HFFc6 (cell line): ENCODE measurements at regions not wholly inside any gene's neighbourhood (a gene's known extent, or its start where the extent isn't known, plus 50 kb on each side); places are given as distances from the start of the nearest gene placed in this dataset.

Source experiments
- DNase-seq: peaks from one replicate; pipeline ENCODE4 v3.0.0-alpha.2; 2018
- H3K27ac Mint-ChIP-seq: 2 replicates; pipeline ENCODE4 v1.8.0; 2020; ENCODE audit warnings: mild to moderate bottlenecking, mixed read lengths
- H3K27me3 Mint-ChIP-seq: 2 replicates; pipeline ENCODE4 v1.8.0; 2021; ENCODE audit warnings: mild to moderate bottlenecking, moderate library complexity, mixed read lengths; ENCODE audit not compliant: insufficient read depth
- H3K36me3 Mint-ChIP-seq: 2 replicates; pipeline ENCODE4 v1.8.0; 2021; ENCODE audit warnings: low read depth, mixed read lengths
- H3K4me1 Mint-ChIP-seq: 2 replicates; pipeline ENCODE4 v1.8.0; 2020; ENCODE audit warnings: low read depth, mixed read lengths
- H3K4me3 Mint-ChIP-seq: 2 replicates; pipeline ENCODE4 v1.8.0; 2020; ENCODE audit warnings: mild to moderate bottlenecking, moderate library complexity, mixed read lengths
- H3K9me3 Mint-ChIP-seq: 2 replicates; pipeline ENCODE4 v1.8.0; 2020; ENCODE audit warnings: mild to moderate bottlenecking, mixed read lengths
- CTCF ChIP-seq: fragments of 200-600 bp; sonication (generic); IDR thresholded peaks from 2 replicates; pipeline ENCODE4 v1.5.0; 2021; ENCODE audit warnings: antibody characterized with exemption, mild to moderate bottlenecking

DNA sequence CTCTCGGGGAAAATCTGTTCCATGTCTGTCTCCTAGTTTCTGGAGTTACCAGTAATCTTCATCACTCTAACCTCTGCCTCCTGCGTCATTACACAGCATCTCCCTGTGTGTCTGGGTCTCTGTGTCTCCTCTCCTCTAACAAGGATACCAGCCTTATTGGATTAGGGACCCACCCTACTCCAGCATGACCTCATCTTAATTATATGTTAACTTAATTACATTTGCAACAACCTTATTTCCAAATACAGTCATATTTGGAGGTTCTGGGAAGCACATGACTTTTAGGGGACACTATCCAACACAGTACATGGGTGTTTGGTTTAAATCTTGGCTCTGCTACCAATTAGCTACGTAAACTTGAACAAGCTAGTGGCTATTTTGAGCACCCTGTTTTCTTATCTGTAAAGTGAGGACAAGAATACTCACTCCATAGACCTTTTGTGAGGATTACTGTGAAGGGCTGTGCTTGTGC, 83.9 kb upstream of the SGIP1 start:
- TF ChIP-seq CTCF = no peak
- Mint-ChIP-seq H3K36me3 (no peaks in the 10 kb centered on the region), H3K27me3 (no peaks in the 10 kb centered on the region; the same call in 1 of the 2 replicates), H3K27ac (peak overlapping the region; percentile 73), H3K9me3 (no peaks in the 10 kb centered on the region), H3K4me1 (peaks cover 66% of the 10 kb centered on the region), H3K4me3 (no peak overlapping the region; the same call in 1 of the 2 replicates)
- DNase-seq = no peak

GRCh38 chr1:66450847-66451246, 83.1 kb upstream of the SGIP1 start:
- H3K4me1 Mint-ChIP-seq = peaks cover 58% of the 10 kb centered on the region
- no peaks in the 10 kb centered on the region; the same call in 1 of the 2 replicates for H3K27me3 Mint-ChIP-seq
- no peaks in the 10 kb centered on the region for H3K36me3 Mint-ChIP-seq
- no peak for DNase-seq
- H3K9me3 Mint-ChIP-seq = no peaks in the 10 kb centered on the region
- H3K4me3 Mint-ChIP-seq = no peak overlapping the region
- TF ChIP-seq CTCF = no peak
- peak overlapping the region; percentile 73; the same call in 1 of the 2 replicates for H3K27ac Mint-ChIP-seq

GRCh38 chr1:66452162-66452561, 81.8 kb upstream of the SGIP1 start:
- Mint-ChIP-seq H3K36me3 (no peaks in the 10 kb centered on the region), H3K27me3 (no peaks in the 10 kb centered on the region; the same call in 1 of the 2 replicates), H3K4me3 (no peak overlapping the region), H3K9me3 (no peaks in the 10 kb centered on the region), H3K4me1 (peaks cover 45% of the 10 kb centered on the region), H3K27ac (no peak overlapping the region)
- TF ChIP-seq CTCF = peak; percentile 34; the same call in 1 of the 2 replicates
- DNase-seq = no peak

- no peak for TF ChIP-seq CTCF
These were observed 81.0 kb upstream of the SGIP1 start for GRCh38 chr1:66452982-66453381.

DNA sequence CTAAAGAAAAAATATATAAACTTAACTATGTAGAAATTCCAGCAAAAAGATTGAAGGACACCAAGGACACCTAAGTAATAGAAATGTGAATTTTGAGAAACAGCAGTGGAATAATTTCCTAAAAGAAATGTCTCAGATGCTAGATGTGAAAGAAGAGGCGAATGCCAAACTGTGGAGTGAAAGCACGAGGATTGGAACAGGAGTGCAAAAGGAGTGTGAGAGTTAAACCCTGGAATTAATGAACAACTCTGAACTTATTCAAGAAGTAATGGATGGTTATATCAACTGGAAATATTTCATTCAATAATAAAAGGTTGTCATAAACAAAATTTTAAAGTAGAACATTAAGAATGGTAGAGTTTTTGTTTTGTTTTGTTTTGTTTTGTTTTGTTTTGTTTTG, 78.5 kb upstream of the SGIP1 start:
- no peaks in the 10 kb centered on the region for H3K27me3 Mint-ChIP-seq
- no peak for DNase-seq
- H3K4me3 Mint-ChIP-seq = no peak overlapping the region
- H3K27ac Mint-ChIP-seq = no peak overlapping the region
- H3K36me3 Mint-ChIP-seq = peaks cover 11% of the 10 kb centered on the region
- peaks cover 9% of the 10 kb centered on the region for H3K9me3 Mint-ChIP-seq
- peaks cover 23% of the 10 kb centered on the region for H3K4me1 Mint-ChIP-seq
- TF ChIP-seq CTCF = no peak

More at GRCh38 chr1:66452982-66453381, 81.0 kb upstream of the SGIP1 start:
- Mint-ChIP-seq H3K9me3 (no peaks in the 10 kb centered on the region), H3K4me1 (peaks cover 37% of the 10 kb centered on the region), H3K4me3 (no peak overlapping the region), H3K27ac (no peak overlapping the region), H3K36me3 (no peaks in the 10 kb centered on the region), H3K27me3 (no peaks in the 10 kb centered on the region; the same call in 1 of the 2 replicates)
- no peak for DNase-seq
